GM20000 (cell line): ENCODE measurements at regions not wholly inside any gene's neighbourhood (a gene's known extent, or its start where the extent isn't known, plus 50 kb on each side); places are given as distances from the start of the nearest gene placed in this dataset.

Experiments
- DNase-seq: peaks from one replicate; pipeline ENCODE4 v3.0.0; 2012; ENCODE audit warnings: low spot score
- TF ChIP-seq, protein P1 (sequence below): IDR thresholded peaks from 2 replicates; pipeline ENCODE4 v1.5.1; 2012; ENCODE audit warnings: mild to moderate bottlenecking, control low read depth; ENCODE audit errors: extremely low read depth, missing control alignments

DNA sequence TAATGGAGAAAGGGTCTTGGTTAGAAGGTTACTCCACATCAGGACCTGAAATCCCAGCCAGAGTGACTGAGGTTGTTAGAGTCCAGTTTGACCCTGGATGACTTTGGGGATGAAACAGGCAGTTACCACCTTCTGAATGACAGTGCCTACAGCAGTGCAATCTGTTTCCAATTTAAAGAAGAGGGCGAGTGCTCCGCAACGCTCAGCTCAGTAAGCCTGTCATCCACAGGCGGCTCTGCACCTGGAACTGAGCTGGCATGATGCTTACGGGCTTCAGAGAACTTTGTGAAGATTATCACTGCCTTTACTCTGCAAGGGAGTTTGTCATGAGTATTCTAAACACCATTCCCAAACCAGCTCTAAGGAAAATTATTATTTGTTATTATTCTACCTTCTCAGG, 127.7 kb upstream of the SLC24A5 start:
- TF ChIP-seq, protein P1, sequence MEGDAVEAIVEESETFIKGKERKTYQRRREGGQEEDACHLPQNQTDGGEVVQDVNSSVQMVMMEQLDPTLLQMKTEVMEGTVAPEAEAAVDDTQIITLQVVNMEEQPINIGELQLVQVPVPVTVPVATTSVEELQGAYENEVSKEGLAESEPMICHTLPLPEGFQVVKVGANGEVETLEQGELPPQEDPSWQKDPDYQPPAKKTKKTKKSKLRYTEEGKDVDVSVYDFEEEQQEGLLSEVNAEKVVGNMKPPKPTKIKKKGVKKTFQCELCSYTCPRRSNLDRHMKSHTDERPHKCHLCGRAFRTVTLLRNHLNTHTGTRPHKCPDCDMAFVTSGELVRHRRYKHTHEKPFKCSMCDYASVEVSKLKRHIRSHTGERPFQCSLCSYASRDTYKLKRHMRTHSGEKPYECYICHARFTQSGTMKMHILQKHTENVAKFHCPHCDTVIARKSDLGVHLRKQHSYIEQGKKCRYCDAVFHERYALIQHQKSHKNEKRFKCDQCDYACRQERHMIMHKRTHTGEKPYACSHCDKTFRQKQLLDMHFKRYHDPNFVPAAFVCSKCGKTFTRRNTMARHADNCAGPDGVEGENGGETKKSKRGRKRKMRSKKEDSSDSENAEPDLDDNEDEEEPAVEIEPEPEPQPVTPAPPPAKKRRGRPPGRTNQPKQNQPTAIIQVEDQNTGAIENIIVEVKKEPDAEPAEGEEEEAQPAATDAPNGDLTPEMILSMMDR, result no peak
- DNase-seq, result no peak

DNA sequence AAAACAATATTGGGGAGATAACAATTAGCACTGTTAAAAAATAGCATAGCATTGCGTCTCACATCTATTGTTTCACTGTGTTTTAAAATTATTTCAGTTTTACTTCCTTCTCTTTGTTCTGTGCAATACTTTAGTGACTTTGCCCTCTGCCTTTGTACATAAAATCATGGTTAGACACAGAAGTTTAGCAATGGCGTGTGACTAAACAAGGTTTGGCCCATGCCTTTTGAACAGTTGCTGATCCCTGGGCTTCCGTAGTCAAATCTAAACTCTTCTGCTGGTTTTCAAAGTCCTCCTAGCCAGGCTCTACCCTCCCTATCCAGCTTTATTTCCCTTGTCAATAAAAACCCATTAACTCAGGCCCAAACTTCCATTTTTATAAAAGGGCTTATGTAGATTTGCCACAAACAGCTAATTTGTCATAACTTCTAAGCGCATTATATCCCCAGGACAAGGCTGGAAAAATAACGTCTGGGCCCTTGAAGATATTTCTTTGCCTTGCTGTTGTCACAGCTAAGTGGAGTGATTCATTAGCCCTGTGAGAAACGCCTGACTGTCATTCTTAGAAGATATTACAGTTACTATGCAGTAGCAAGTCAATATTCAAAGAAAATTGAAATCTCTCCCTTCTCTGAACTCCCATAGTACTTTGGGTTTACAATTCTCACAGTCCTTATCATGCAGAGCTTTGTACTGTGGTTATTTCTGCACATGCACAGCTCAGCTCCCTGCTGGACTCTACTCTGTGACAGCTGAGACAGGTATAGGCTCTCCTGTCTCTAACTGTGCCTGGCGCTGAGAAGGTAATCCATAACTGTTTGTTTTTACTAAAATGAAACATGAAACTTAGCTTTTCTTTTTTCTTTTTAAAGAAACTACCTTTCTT, 123.4 kb upstream of the SLC24A5 start:
- TF ChIP-seq, protein P1, result no peak
- no peak for DNase-seq

DNA sequence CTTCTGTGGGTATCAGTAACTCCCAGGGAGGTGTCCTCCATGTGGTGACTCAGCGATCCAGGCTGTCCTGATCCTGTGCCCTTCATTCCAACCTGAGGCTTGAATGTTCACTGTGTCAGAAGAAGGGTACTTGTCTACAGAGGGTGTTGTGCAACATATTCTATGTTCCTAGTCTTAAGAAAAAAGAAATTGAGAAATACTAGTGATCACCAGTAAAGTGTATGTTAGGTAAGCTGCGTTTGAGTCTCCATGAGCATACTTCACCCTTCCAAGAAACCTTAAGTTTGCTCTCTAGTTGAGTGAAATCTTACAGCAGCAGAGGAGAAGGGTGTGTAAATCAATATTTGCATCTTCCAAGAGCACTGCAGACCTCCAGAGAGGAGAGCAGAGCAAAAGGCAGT, 122.2 kb upstream of the SLC24A5 start:
- DNase-seq, result no peak
- TF ChIP-seq, protein P1, result no peak

DNA sequence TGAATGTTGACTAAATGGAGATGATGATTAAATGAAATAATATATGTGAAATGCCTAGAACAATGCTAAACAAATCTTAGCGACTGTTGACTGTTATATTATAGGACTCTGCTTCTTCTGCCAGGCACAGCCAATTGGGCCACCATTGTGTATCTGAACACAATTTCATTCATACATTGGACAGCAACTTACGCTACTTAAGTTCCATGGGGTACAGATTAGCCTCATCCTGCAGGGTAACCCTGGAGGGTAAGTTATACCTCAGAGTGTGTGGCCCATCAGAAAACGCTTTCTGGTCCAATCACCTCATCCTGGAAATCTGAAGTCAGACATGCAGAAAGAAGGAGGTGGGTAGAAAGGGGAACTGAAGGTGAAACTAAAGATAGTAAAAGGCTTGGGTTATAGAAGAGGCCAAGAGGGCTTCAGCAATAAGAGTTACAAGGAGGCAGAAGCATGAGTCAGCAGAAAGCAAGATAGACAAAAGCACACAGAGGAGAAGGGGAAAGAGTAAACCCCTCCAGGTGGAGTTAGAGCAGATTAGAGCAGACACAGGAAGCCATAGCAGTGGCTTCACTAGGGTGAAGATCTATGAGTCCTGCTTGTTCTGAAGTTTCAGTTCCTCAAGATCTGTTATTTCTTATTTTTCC, 119.3 kb upstream of the SLC24A5 start:
- TF ChIP-seq, protein P1, result no peak
- peak; percentile 46 for DNase-seq

DNA sequence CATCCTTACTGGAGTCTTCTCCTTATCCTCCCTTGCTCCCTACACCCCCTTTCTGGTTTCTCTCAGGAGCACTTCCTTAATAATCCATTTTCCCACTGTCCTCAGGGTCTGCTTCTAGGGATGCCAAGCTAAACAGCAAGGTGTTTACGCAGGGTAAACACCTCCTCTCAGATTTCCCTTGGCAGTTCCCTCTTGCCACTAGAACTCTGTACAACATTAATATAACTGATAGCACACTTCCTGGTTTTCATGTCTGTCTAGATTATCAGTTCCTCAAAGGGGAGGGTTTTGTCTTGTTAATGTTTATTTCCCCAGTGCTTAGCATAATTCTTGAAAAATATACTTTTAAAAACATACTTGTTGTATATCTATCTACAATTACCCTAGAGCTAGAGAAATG, 118.0 kb upstream of the SLC24A5 start:
- TF ChIP-seq, protein P1, result no peak
- DNase-seq, result no peak

DNA sequence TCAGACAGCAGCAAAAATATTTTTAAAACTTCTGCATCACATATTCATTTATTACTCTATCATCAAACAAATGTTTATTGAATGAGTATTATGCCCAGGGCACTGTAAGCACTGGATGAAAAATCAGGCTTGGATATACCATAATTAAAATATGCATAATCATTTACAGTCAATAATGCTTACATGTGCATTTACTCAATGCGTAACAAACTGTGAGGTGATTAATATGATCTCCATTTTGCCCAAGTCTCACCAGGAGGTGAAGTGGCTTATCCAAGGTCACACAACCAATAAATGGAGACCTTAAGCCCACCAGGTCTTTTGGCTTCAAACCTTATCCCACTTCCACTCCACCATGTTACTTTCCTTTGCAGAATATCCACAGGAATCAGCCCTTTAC, 117.3 kb upstream of the SLC24A5 start:
- TF ChIP-seq, protein P1, result no peak
- DNase-seq, result no peak

DNA sequence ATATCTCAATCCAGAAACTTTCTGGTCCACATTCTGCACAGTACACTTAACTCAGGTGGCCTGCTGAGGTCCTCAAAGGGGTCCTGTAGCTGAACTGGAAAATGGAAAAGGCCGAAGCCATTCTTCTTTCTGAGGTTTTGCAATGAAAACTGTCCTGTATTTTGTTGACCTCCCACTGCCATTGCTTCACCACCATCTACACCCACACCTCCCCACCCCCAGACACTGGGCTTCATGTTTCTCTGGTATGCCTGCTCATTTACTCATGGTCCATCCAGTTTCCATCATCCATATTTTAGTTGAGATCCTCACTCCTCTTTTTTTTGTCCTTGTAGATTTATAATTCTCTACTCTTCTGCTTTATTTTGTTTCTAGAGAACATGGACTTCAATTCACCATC, 115.7 kb upstream of the SLC24A5 start:
- TF ChIP-seq, protein P1, result no peak
- DNase-seq, result no peak
